H54 (cell line): ENCODE measurements at regions not wholly inside any gene's neighbourhood (a gene's known extent, or its start where the extent isn't known, plus 50 kb on each side); places are given as distances from the start of the nearest gene placed in this dataset.

ENCODE experiments used
- DNase-seq: peaks from one replicate; pipeline ENCODE4 v3.0.0; 2011; ENCODE audit warnings: low spot score, mixed read lengths; ENCODE audit not compliant: insufficient read length
- FAIRE-seq: peaks from 3 replicates; lab custom pipeline; 2011; peaks lifted over from hg19 to GRCh38; lab: Jason Lieb, UNC
- POLR2A ChIP-seq: IDR thresholded peaks from 2 replicates; pipeline ENCODE4 v1.6.1; 2011; ENCODE audit warnings: low read depth, mild to moderate bottlenecking, low read length

GRCh38 chr14:65237023-65237814 is 134.9 kb upstream of the MAX start:
- DNase-seq, result no peak
- peak; percentile 81 for FAIRE-seq

GRCh38 chr14:65237941-65238340 is 135.6 kb upstream of the MAX start:
- FAIRE-seq, result peak; percentile 93
- no peak for TF ChIP-seq POLR2A
- no peak for DNase-seq

More at GRCh38 chr14:65237023-65237814, 134.9 kb upstream of the MAX start:
- no peak for TF ChIP-seq POLR2A

GRCh38 chr14:65238456-65238855 is 136.1 kb upstream of the MAX start:
- FAIRE-seq (peak; percentile 91), DNase-seq (no peak)
- TF ChIP-seq POLR2A, result no peak

GRCh38 chr14:65239143-65239937 is 137.0 kb upstream of the MAX start:
- no peak for DNase-seq
- peak; percentile 74 for FAIRE-seq
- TF ChIP-seq POLR2A, result no peak

GRCh38 chr14:65239938-65240296 is 137.6 kb upstream of the MAX start:
- TF ChIP-seq POLR2A, result no peak
- DNase-seq (no peak), FAIRE-seq (no peak)

GRCh38 chr14:65241125-65241752 is 138.9 kb upstream of the MAX start:
- DNase-seq, result no peak
- TF ChIP-seq POLR2A, result no peak
- no peak for FAIRE-seq

- no peak for FAIRE-seq
Observed at GRCh38 chr14:65242732-65243134, 140.4 kb upstream of the MAX start.

GRCh38 chr14:65243766-65244442 is 141.6 kb upstream of the MAX start:
- DNase-seq, result no peak
- no peak for TF ChIP-seq POLR2A
- peak; percentile 88 for FAIRE-seq

More at GRCh38 chr14:65242732-65243134, 140.4 kb upstream of the MAX start:
- TF ChIP-seq POLR2A, result no peak
- DNase-seq, result no peak

- no peak for DNase-seq
- no peak for TF ChIP-seq POLR2A
- FAIRE-seq, result no peak
Observed at GRCh38 chr14:65249471-65250161, 147.3 kb upstream of the MAX start.

- no peak for TF ChIP-seq POLR2A
- DNase-seq, result no peak
- FAIRE-seq, result no peak
Observed at GRCh38 chr14:65250162-65250495, 147.8 kb upstream of the MAX start.

- TF ChIP-seq POLR2A, result no peak
- FAIRE-seq (peak; percentile 11), DNase-seq (peak; percentile 16)
Observed at GRCh38 chr14:65251213-65251612, 148.9 kb upstream of the MAX start.

GRCh38 chr14:65252482-65253255 is 150.4 kb upstream of the MAX start:
- FAIRE-seq (no peak), DNase-seq (no peak)
- no peak for TF ChIP-seq POLR2A
